ENCODE measurements at regions not wholly inside any gene's neighbourhood (a gene's known extent, or its start where the extent isn't known, plus 50 kb on each side); places are given as distances from the start of the nearest gene placed in this dataset.

- TF ChIP-seq POLR2A (IDR thresholded peaks at IDR 0.05): no peak
- no peak for TF ChIP-seq CTCF (IDR thresholded peaks at IDR 0.05)
Measured at GRCh38 chr12:92047393-92047826, 98.2 kb downstream of the BTG1 start.
